Fibroblast of mammary gland (primary cell): ENCODE measurements at regions not wholly inside any gene's neighbourhood (a gene's known extent, or its start where the extent isn't known, plus 50 kb on each side); places are given as distances from the start of the nearest gene placed in this dataset.
"Not testable (repeated sequence)": the region's sequence is repeated elsewhere in the genome, so short reads cannot be mapped to it uniquely, and the experiment has no call there.

Source experiments
- DNase-seq: peaks from one replicate; pipeline ENCODE4 v3.0.0-alpha.2; 2010; ENCODE audit warnings: low read depth
- H3K4me3 ChIP-seq: 2 replicates; pipeline ENCODE4 v1.5.1; 2011; ENCODE audit warnings: low read depth, mild to moderate bottlenecking, low read length, moderate library complexity; ENCODE audit not compliant: control insufficient read depth
- CTCF ChIP-seq: conservative IDR thresholded peaks from 2 replicates; pipeline ENCODE4 v1.5.1; 2011; ENCODE audit warnings: low read depth, low read length, inconsistent platforms; ENCODE audit not compliant: control insufficient read depth, insufficient read depth

DNA sequence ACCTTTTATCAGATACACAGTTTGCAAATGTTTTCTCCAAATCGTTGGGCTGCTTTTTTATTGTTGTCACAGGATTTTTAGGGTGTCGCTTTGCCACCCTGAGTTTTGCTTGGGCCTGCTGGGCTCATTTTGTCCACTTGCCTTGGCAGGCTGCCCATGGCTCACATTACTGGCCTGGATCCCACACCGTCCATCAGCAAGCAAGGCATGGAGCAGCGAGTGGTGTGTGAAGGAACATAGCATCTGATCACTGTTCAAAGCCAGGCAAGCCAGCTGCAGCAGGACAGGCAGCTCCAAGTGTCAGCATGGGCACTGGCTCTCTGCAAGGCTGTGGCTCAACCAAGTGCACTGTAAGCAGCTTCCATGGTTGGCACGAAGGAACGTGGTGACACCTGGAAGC is 261.4 kb upstream of the TECRL start:
- no peak for TF ChIP-seq CTCF
- no peak for DNase-seq

GRCh38 chr4:64643841-64644240 is 234.6 kb upstream of the TECRL start:
- no peak for TF ChIP-seq CTCF
- no peak for DNase-seq
- H3K4me3 ChIP-seq = no peak overlapping the region

More for the DNA sequence above, 261.4 kb upstream of the TECRL start:
- no peak overlapping the region for H3K4me3 ChIP-seq

DNA sequence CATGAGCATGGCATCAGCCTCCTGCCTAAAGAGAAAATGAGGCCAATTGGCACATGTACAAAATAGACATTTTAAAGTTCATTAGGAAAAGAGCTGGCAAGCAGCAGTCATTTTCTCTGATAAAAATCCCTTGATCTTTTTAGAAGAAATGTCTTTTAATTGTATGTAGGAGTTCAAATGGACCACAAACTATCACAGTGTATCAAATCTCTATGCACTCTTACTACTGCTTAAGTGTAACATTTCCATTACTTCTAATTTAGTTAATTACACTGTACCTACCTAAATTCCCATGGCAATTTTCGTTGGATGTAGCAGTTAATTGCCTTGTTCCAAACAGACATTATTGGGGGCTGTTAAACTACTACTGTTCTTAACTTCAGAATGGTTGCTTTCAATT is 233.7 kb upstream of the TECRL start:
- no peak overlapping the region for H3K4me3 ChIP-seq
- TF ChIP-seq CTCF = no peak
- no peak for DNase-seq

DNA sequence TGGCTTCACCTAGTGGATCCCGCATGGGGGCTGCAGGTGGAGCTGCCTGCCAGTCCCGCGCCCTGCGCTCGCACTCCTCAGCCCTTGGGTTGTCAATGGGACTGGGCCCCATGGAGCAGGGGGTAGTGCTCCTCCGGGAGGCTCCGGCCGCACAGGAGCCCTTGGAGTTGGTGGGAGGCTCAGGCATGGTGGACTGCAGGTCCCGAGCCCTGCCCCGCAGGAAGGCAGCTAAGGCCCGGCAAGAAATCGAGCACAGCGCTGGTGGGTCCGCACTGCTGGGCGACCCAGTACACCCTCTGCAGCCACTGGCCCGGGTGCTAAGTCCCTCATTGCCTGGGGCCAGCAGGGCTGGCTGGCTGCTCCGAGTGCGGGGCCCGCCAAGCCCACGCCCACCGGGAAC is 231.2 kb upstream of the TECRL start:
- DNase-seq, H3K4me3 ChIP-seq: not testable (repeated sequence)

DNA sequence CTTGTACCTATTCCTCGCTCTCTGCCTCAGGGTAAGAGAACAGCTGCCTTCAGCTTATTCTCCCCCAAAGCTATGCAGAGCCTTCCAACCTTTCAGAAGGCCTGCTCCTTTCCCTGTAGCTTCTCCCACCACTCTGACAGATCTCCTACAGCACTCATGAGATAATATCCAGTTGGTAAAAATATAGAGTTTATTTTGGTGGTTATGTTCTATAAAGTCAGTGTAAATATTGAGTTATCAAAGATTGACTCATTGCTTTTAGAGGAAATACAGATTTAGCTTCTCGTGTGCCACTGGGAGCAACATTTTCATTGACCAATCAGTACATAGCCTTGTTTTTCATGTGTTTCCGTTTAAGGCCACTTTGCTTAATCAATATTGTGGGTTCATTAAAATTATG is 216.2 kb upstream of the TECRL start:
- H3K4me3 ChIP-seq = no peak overlapping the region
- no peak for TF ChIP-seq CTCF

DNA sequence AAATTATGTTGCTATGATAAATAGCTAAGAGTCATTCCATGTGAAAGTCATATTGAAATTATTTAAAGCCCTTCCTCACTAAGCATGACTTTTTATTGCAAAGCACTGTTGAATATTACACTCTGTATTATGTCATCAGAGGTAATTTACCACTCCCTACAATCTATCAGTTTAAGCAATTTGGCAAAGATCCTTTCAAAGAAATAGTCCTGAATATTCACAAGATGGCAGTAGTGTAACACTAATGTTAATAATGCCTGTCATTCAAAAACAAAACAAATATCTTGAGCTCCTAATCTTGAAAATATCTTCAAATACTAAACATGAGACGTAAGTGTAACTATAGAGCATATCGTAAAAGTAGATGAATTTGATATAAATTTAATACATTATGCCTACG is 208.6 kb upstream of the TECRL start:
- DNase-seq = peak; percentile 1
- H3K4me3 ChIP-seq = no peak overlapping the region
- TF ChIP-seq CTCF = no peak

More for the DNA sequence above, 216.2 kb upstream of the TECRL start:
- DNase-seq = no peak

- no peak for TF ChIP-seq CTCF
- no peak for DNase-seq
- no peak overlapping the region for H3K4me3 ChIP-seq
Measured at GRCh38 chr4:64614276-64614675, 205.0 kb upstream of the TECRL start.
